DOHH2 (cell line): ENCODE measurements at regions not wholly inside any gene's neighbourhood (a gene's known extent, or its start where the extent isn't known, plus 50 kb on each side); places are given as distances from the start of the nearest gene placed in this dataset.

Source experiments
- H3F3A ChIP-seq: fragments of 200-600 bp; sonication (generic), shearing (Covaris generic); 2 replicates; pipeline ENCODE4 v1.6.0; 2016; ENCODE audit warnings: antibody characterized with exemption, mild to moderate bottlenecking; ENCODE audit not compliant: control insufficient read depth, insufficient read depth
- H3K27ac ChIP-seq: fragments of 200-600 bp; sonication (generic); 2 replicates; pipeline ENCODE4 v1.5.1; 2014; ENCODE audit warnings: low read depth, mild to moderate bottlenecking, low read length, moderate library complexity
- H3K27me3 ChIP-seq: fragments of 200-600 bp; sonication (generic); 2 replicates; pipeline ENCODE4 v1.6.1; 2014; ENCODE audit warnings: mild to moderate bottlenecking, low read length, mixed read lengths; ENCODE audit not compliant: control insufficient read depth
- H3K36me3 ChIP-seq: fragments of 200-600 bp; sonication (generic); 2 replicates; pipeline ENCODE4 v1.6.1; 2014; ENCODE audit warnings: mild to moderate bottlenecking, low read length, moderate library complexity, mixed read lengths; ENCODE audit not compliant: control insufficient read depth
- H3K4me1 ChIP-seq: fragments of 200-600 bp; sonication (generic); 2 replicates; pipeline ENCODE4 v1.6.1; 2014; ENCODE audit warnings: mild to moderate bottlenecking, low read length, mixed read lengths; ENCODE audit not compliant: control insufficient read depth
- H3K4me2 ChIP-seq: fragments of 200-600 bp; sonication (generic); 2 replicates; pipeline ENCODE4 v1.6.0; 2014; ENCODE audit warnings: mild to moderate bottlenecking, low read length, moderate library complexity
- H3K4me3 ChIP-seq: fragments of 200-600 bp; sonication (generic); 2 replicates; pipeline ENCODE4 v1.5.1; 2014; ENCODE audit warnings: mild to moderate bottlenecking, low read length, mixed read lengths
- H3K79me2 ChIP-seq: fragments of 200-600 bp; sonication (generic); 2 replicates; pipeline ENCODE4 v1.6.1; 2014; ENCODE audit warnings: mild to moderate bottlenecking, low read length, mixed read lengths; ENCODE audit not compliant: control insufficient read depth
- H3K9me2 ChIP-seq: fragments of 200-600 bp; sonication (generic); replicated peaks from 2 replicates; pipeline ENCODE4 v1.6.1; 2014; ENCODE audit warnings: mild to moderate bottlenecking, low read length, mixed read lengths; ENCODE audit not compliant: control insufficient read depth
- H3K9me3 ChIP-seq: fragments of 200-600 bp; sonication (generic); 2 replicates; pipeline ENCODE4 v1.6.1; 2014; ENCODE audit warnings: antibody characterized with exemption, low read length, mixed read lengths; ENCODE audit not compliant: control insufficient read depth, insufficient read depth
- H4K20me1 ChIP-seq: fragments of 200-600 bp; sonication (generic); 2 replicates; pipeline ENCODE4 v1.6.0; 2014; ENCODE audit warnings: low read depth, mild to moderate bottlenecking, antibody characterized with exemption, low read length, moderate library complexity; ENCODE audit not compliant: control insufficient read depth, insufficient read depth
- EZH2phosphoT487 ChIP-seq: fragments of 200-600 bp; sonication (generic); IDR thresholded peaks from 2 replicates; pipeline ENCODE4 v1.6.1; 2017; ENCODE audit warnings: borderline replicate concordance, mild to moderate bottlenecking, antibody characterized with exemption, low read length, moderate library complexity, mixed read lengths
- TF ChIP-seq, protein P1 (sequence below): fragments of 200-600 bp; sonication (generic); IDR thresholded peaks from one replicate; pipeline ENCODE4 v1.5.1; 2014; ENCODE audit warnings: antibody characterized with exemption, mild to moderate bottlenecking, low read depth, low read length; ENCODE audit not compliant: poor library complexity, severe bottlenecking

- Histone ChIP-seq H3K79me2 (no peaks in the 10 kb centered on the region), H3F3A (no peaks in the 10 kb centered on the region), H3K9me3 (no peaks in the 10 kb centered on the region; the same call in 1 of the 2 replicates), H3K9me2 (no peaks in the 10 kb centered on the region), H3K27me3 (no peaks in the 10 kb centered on the region), H3K4me2 (no peak overlapping the region), H3K4me3 (no peak overlapping the region), H3K27ac (no peak overlapping the region), H4K20me1 (no peaks in the 10 kb centered on the region), H3K36me3 (no peaks in the 10 kb centered on the region), H3K4me1 (peaks cover 8% of the 10 kb centered on the region)
- TF ChIP-seq, protein P1, sequence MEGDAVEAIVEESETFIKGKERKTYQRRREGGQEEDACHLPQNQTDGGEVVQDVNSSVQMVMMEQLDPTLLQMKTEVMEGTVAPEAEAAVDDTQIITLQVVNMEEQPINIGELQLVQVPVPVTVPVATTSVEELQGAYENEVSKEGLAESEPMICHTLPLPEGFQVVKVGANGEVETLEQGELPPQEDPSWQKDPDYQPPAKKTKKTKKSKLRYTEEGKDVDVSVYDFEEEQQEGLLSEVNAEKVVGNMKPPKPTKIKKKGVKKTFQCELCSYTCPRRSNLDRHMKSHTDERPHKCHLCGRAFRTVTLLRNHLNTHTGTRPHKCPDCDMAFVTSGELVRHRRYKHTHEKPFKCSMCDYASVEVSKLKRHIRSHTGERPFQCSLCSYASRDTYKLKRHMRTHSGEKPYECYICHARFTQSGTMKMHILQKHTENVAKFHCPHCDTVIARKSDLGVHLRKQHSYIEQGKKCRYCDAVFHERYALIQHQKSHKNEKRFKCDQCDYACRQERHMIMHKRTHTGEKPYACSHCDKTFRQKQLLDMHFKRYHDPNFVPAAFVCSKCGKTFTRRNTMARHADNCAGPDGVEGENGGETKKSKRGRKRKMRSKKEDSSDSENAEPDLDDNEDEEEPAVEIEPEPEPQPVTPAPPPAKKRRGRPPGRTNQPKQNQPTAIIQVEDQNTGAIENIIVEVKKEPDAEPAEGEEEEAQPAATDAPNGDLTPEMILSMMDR = no peak
- no peak for TF ChIP-seq EZH2phosphoT487
These were observed 76.3 kb upstream of the TGM3 start for GRCh38 chr20:2219481-2220006.

- TF ChIP-seq, protein P1 = no peak
- TF ChIP-seq EZH2phosphoT487 = no peak
- no peak overlapping the region for H3K27ac ChIP-seq
- peaks cover 8% of the 10 kb centered on the region for H3K4me1 ChIP-seq
- no peaks in the 10 kb centered on the region for H4K20me1 ChIP-seq
- H3K9me3 ChIP-seq = no peaks in the 10 kb centered on the region; the same call in 1 of the 2 replicates
- H3K36me3 ChIP-seq = no peaks in the 10 kb centered on the region
- H3K27me3 ChIP-seq = no peaks in the 10 kb centered on the region
- no peak overlapping the region for H3K4me3 ChIP-seq
- no peaks in the 10 kb centered on the region for H3F3A ChIP-seq
- no peak overlapping the region for H3K4me2 ChIP-seq
- H3K79me2 ChIP-seq = no peaks in the 10 kb centered on the region
- H3K9me2 ChIP-seq = no peaks in the 10 kb centered on the region
These were observed 75.5 kb upstream of the TGM3 start for GRCh38 chr20:2220298-2220697.

DNA sequence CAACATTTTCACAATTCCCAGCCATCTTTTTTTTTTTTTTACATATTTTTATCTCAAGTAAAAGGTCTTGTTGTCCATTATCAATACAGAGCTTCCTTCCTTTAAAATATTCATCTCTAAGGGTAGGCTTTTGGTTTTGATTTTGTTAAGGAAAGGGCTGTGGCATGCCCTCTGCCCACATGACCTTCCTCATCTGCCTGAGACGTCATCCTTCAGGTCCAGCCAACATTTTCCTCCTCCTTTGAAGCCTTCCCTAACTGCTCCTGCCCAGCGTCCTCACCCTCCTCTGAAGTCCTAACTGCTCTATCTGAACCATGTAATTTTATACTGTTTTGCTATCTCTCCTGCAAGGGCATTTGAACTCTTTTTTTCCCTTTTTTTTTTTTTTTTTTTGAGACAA is 73.9 kb upstream of the TGM3 start:
- Histone ChIP-seq H3K4me1 (peaks cover 8% of the 10 kb centered on the region), H3K9me3 (no peaks in the 10 kb centered on the region; the same call in 1 of the 2 replicates), H3K27ac (no peak overlapping the region), H4K20me1 (no peaks in the 10 kb centered on the region), H3K27me3 (no peaks in the 10 kb centered on the region), H3K36me3 (no peaks in the 10 kb centered on the region), H3K4me2 (no peak overlapping the region), H3K4me3 (no peak overlapping the region), H3K9me2 (no peaks in the 10 kb centered on the region), H3F3A (no peaks in the 10 kb centered on the region), H3K79me2 (no peaks in the 10 kb centered on the region)
- TF ChIP-seq, protein P1 = no peak
- TF ChIP-seq EZH2phosphoT487 = no peak
